Lower leg skin (tissue), 3 donors: ENCODE measurements at regions not wholly inside any gene's neighbourhood (a gene's known extent, or its start where the extent isn't known, plus 50 kb on each side); places are given as distances from the start of the nearest gene placed in this dataset.

Experiments used
- CTCF ChIP-seq, 3 donors: fragments of 450-650 bp; IDR thresholded peaks; one replicate each; pipeline ENCODE4 v1.5.1; 2016; ENCODE audit warnings: antibody characterized with exemption in 3 of 3, mild to moderate bottlenecking in 3 of 3, moderate library complexity in 2 of 3
- POLR2A ChIP-seq, 2 donors: fragments of 450-650 bp; IDR thresholded peaks; one replicate each; pipeline ENCODE4 v1.6.1; 2016 to 2017; ENCODE audit warnings: antibody characterized with exemption in 2 of 2, mild to moderate bottlenecking in 1 of 2, moderate library complexity in 1 of 2

DNA sequence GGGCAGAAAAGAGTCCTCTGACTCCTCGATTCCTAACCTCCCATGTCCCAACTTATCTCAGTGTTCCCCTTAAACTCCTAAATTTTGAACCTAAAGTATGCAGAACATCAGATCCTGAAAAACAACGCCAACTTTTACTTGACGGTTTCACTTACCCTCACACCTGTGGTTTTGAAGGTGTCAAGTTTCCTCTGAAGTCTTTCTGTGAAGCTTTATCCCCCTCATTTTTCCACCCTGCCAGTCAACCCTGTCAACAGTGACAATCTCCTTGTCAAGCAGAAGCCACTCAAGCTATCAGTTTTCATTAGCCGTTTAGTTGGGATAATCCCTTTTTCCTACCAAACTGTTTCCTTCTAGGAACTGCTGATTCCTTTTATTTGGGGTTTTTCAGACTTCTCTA lies 245.4 kb upstream of the PREP start:
- no peak for TF ChIP-seq CTCF (IDR thresholded peaks at IDR 0.05)
- TF ChIP-seq POLR2A (IDR thresholded peaks at IDR 0.05), result no peak
